SJSA1 (cell line): ENCODE measurements at regions not wholly inside any gene's neighbourhood (a gene's known extent, or its start where the extent isn't known, plus 50 kb on each side); places are given as distances from the start of the nearest gene placed in this dataset.

Source experiments
- DNase-seq, 2 experiments: peaks; one replicate each; pipeline ENCODE4 v3.0.0-alpha.2; 2015 to 2020; ENCODE audit warnings: low spot score in 2 of 2, low read depth in 1 of 2
- H3K27ac ChIP-seq: fragments of 250-450 bp; sonication (Bioruptor Pico); 2 replicates; pipeline ENCODE4 v1.5.1; 2020; ENCODE audit warnings: mild to moderate bottlenecking, moderate library complexity
- H3K27me3 ChIP-seq: fragments of 250-450 bp; sonication (Bioruptor Pico); replicated peaks from 2 replicates; pipeline ENCODE4 v1.5.1; 2020; ENCODE audit warnings: mild to moderate bottlenecking, moderate library complexity
- H3K36me3 ChIP-seq: fragments of 250-450 bp; sonication (Bioruptor Pico); 2 replicates; pipeline ENCODE4 v1.5.1; 2020; ENCODE audit warnings: mild to moderate bottlenecking
- H3K4me1 ChIP-seq: fragments of 250-450 bp; sonication (Bioruptor Pico); replicated peaks from 2 replicates; pipeline ENCODE4 v1.6.1; 2021; ENCODE audit warnings: mild to moderate bottlenecking
- H3K4me3 ChIP-seq: fragments of 250-450 bp; sonication (Bioruptor Pico); 2 replicates; pipeline ENCODE4 v1.5.1; 2020; ENCODE audit warnings: mild to moderate bottlenecking
- H3K9me3 ChIP-seq: fragments of 250-450 bp; sonication (Bioruptor Pico); replicated peaks from 2 replicates; pipeline ENCODE4 v1.5.1; 2020; ENCODE audit warnings: mild to moderate bottlenecking

GRCh38 chr6:94362061-94362864 is 942.9 kb upstream of the EPHA7 start:
- Histone ChIP-seq H3K9me3 (no peaks in the 10 kb centered on the region), H3K4me1 (peaks cover 9% of the 10 kb centered on the region), H3K27me3 (no peaks in the 10 kb centered on the region), H3K4me3 (no peak overlapping the region), H3K36me3 (no peaks in the 10 kb centered on the region), H3K27ac (no peak overlapping the region)
- no peak for DNase-seq

- no peak overlapping the region for H3K4me3 ChIP-seq
- no peak for DNase-seq
- H3K27ac ChIP-seq = no peak overlapping the region
- peaks cover 14% of the 10 kb centered on the region for H3K4me1 ChIP-seq
- H3K9me3 ChIP-seq = no peaks in the 10 kb centered on the region
- no peaks in the 10 kb centered on the region for H3K36me3 ChIP-seq
- H3K27me3 ChIP-seq = no peaks in the 10 kb centered on the region
These were observed 942.1 kb upstream of the EPHA7 start for GRCh38 chr6:94361304-94362060.

- DNase-seq = peak in 1 of 2 experiments; percentile 72
- Histone ChIP-seq H3K4me3 (no peak overlapping the region), H3K27me3 (no peaks in the 10 kb centered on the region), H3K9me3 (no peaks in the 10 kb centered on the region), H3K36me3 (no peaks in the 10 kb centered on the region), H3K27ac (peak overlapping the region; percentile 57), H3K4me1 (peaks cover 14% of the 10 kb centered on the region)
These were observed 938.1 kb upstream of the EPHA7 start for GRCh38 chr6:94357381-94357980.

GRCh38 chr6:94350833-94351232 is 931.5 kb upstream of the EPHA7 start:
- Histone ChIP-seq H3K27me3 (no peaks in the 10 kb centered on the region), H3K27ac (no peak overlapping the region)

GRCh38 chr6:94349227-94349626 is 929.9 kb upstream of the EPHA7 start:
- Histone ChIP-seq H3K9me3 (no peaks in the 10 kb centered on the region), H3K36me3 (no peaks in the 10 kb centered on the region), H3K27me3 (no peaks in the 10 kb centered on the region), H3K4me1 (no peaks in the 10 kb centered on the region), H3K4me3 (no peak overlapping the region), H3K27ac (no peak overlapping the region)
- DNase-seq = no peak

More at GRCh38 chr6:94350833-94351232, 931.5 kb upstream of the EPHA7 start:
- no peak overlapping the region for H3K4me3 ChIP-seq
- H3K9me3 ChIP-seq = no peaks in the 10 kb centered on the region
- H3K4me1 ChIP-seq = no peaks in the 10 kb centered on the region
- no peaks in the 10 kb centered on the region for H3K36me3 ChIP-seq
- no peak for DNase-seq

- no peak overlapping the region for H3K4me3 ChIP-seq
- DNase-seq = no peak
- H3K27me3 ChIP-seq = no peaks in the 10 kb centered on the region
These were observed 925.5 kb upstream of the EPHA7 start for GRCh38 chr6:94344866-94345265.

GRCh38 chr6:94341173-94341572 is 921.8 kb upstream of the EPHA7 start:
- no peak overlapping the region for H3K4me3 ChIP-seq
- no peak overlapping the region for H3K27ac ChIP-seq
- H3K36me3 ChIP-seq = no peaks in the 10 kb centered on the region
- no peaks in the 10 kb centered on the region for H3K27me3 ChIP-seq
- no peaks in the 10 kb centered on the region for H3K9me3 ChIP-seq
- DNase-seq = no peak
- H3K4me1 ChIP-seq = no peaks in the 10 kb centered on the region

More at GRCh38 chr6:94344866-94345265, 925.5 kb upstream of the EPHA7 start:
- H3K36me3 ChIP-seq = no peaks in the 10 kb centered on the region
- H3K27ac ChIP-seq = no peak overlapping the region
- no peaks in the 10 kb centered on the region for H3K9me3 ChIP-seq
- H3K4me1 ChIP-seq = no peaks in the 10 kb centered on the region

GRCh38 chr6:94323853-94324252 is 904.5 kb upstream of the EPHA7 start:
- no peaks in the 10 kb centered on the region for H3K4me1 ChIP-seq
- H3K4me3 ChIP-seq = no peak overlapping the region
- H3K27ac ChIP-seq = no peak overlapping the region
- H3K27me3 ChIP-seq = no peaks in the 10 kb centered on the region
- no peak for DNase-seq
- H3K36me3 ChIP-seq = no peaks in the 10 kb centered on the region
- peaks cover 4% of the 10 kb centered on the region; the same call in 1 of the 2 replicates for H3K9me3 ChIP-seq

GRCh38 chr6:94300424-94301144 is 881.2 kb upstream of the EPHA7 start:
- H3K36me3 ChIP-seq = no peaks in the 10 kb centered on the region
- no peak for DNase-seq

GRCh38 chr6:94289131-94289530 is 869.8 kb upstream of the EPHA7 start:
- peaks cover 2% of the 10 kb centered on the region; the same call in 1 of the 2 replicates for H3K9me3 ChIP-seq
- no peaks in the 10 kb centered on the region for H3K36me3 ChIP-seq
- H3K27me3 ChIP-seq = no peaks in the 10 kb centered on the region
- no peak overlapping the region for H3K27ac ChIP-seq
- no peaks in the 10 kb centered on the region for H3K4me1 ChIP-seq
- no peak overlapping the region for H3K4me3 ChIP-seq
- DNase-seq = no peak

More at GRCh38 chr6:94300424-94301144, 881.2 kb upstream of the EPHA7 start:
- H3K27ac ChIP-seq = no peak overlapping the region
- no peak overlapping the region for H3K4me3 ChIP-seq
- H3K9me3 ChIP-seq = no peaks in the 10 kb centered on the region; the same call in 1 of the 2 replicates
- H3K27me3 ChIP-seq = no peaks in the 10 kb centered on the region
- H3K4me1 ChIP-seq = no peaks in the 10 kb centered on the region

GRCh38 chr6:94278146-94278545 is 858.8 kb upstream of the EPHA7 start:
- H3K36me3 ChIP-seq = no peaks in the 10 kb centered on the region
- H3K9me3 ChIP-seq = no peaks in the 10 kb centered on the region
- no peak overlapping the region for H3K4me3 ChIP-seq
- no peaks in the 10 kb centered on the region for H3K4me1 ChIP-seq
- no peaks in the 10 kb centered on the region for H3K27me3 ChIP-seq
- no peak for DNase-seq
- H3K27ac ChIP-seq = no peak overlapping the region

GRCh38 chr6:94272327-94272726 is 853.0 kb upstream of the EPHA7 start:
- DNase-seq = no peak
- no peak overlapping the region for H3K4me3 ChIP-seq
- no peaks in the 10 kb centered on the region for H3K4me1 ChIP-seq
- no peaks in the 10 kb centered on the region; the same call in 1 of the 2 replicates for H3K9me3 ChIP-seq
- no peak overlapping the region for H3K27ac ChIP-seq
- no peaks in the 10 kb centered on the region for H3K36me3 ChIP-seq
- no peaks in the 10 kb centered on the region for H3K27me3 ChIP-seq
